ENCODE measurements at regions not wholly inside any gene's neighbourhood (a gene's known extent, or its start where the extent isn't known, plus 50 kb on each side); places are given as distances from the start of the nearest gene placed in this dataset.

- Mint-ChIP-seq H3K36me3 (ENCODE audit: low read depth) (peaks cover 12% of the 10 kb centered on the region), H3K4me3 (no peak overlapping the region), H3K27ac (no peak overlapping the region), H3K9me3 (peaks cover 19% of the 10 kb centered on the region), H3K27me3 (ENCODE audit: insufficient read depth) (no peaks in the 10 kb centered on the region), H3K4me1 (peaks cover 12% of the 10 kb centered on the region)
- Histone ChIP-seq H3K27ac (ENCODE audit: low read depth, low read length) (no peak overlapping the region), H3K27me3 (ENCODE audit: control insufficient read depth, insufficient read depth, low read length, poor library complexity, severe bottlenecking) (no peaks in the 10 kb centered on the region), H3K4me3 (ENCODE audit: low read length) (no peak overlapping the region), H3K4me1 (ENCODE audit: control insufficient read depth, insufficient read depth, low read length) (peaks cover 3% of the 10 kb centered on the region), H3K9ac (ENCODE audit: extremely low read depth, low read length, poor library complexity, severe bottlenecking) (no peak overlapping the region), H3K36me3 (ENCODE audit: control insufficient read depth, insufficient read depth, low read length) (peaks cover 6% of the 10 kb centered on the region), H3K9me3 (ENCODE audit: control insufficient read depth, low read length) (peaks cover 26% of the 10 kb centered on the region)
- 93% methylated on average over 3 of the region's 3 CpGs; no CpG with 5 or more reads in 1 of the 2 experiments for WGBS, 2 experiments (ENCODE audit: insufficient coverage in 1 of 2, insufficient read length in 1 of 2)
- DNase-seq = no peak
- no peak for TF ChIP-seq CTCF (conservative IDR thresholded peaks at IDR 0.05)
Measured at GRCh38 chr5:24103451-24104023, 541.2 kb downstream of the CDH10 start.

- TF ChIP-seq CTCF (conservative IDR thresholded peaks at IDR 0.05) = peak; percentile 77
- 38 to 61% methylated on average over 1 of the region's 3 CpGs for WGBS, 2 experiments (ENCODE audit: insufficient coverage in 1 of 2, insufficient read length in 1 of 2)
- H3K4me1 Mint-ChIP-seq = peaks cover 14% of the 10 kb centered on the region
Measured at GRCh38 chr5:24110004-24110615, 534.7 kb downstream of the CDH10 start.

GRCh38 chr5:24112420-24112819 lies 532.4 kb downstream of the CDH10 start:
- WGBS, 2 experiments (ENCODE audit: insufficient coverage in 1 of 2, insufficient read length in 1 of 2) = 84% methylated on average over 2 of the region's 2 CpGs; no CpG with 5 or more reads in 1 of the 2 experiments
- no peak for DNase-seq
- TF ChIP-seq CTCF (conservative IDR thresholded peaks at IDR 0.05) = no peak

More at GRCh38 chr5:24110004-24110615, 534.7 kb downstream of the CDH10 start:
- peaks cover 3% of the 10 kb centered on the region for H3K36me3 Mint-ChIP-seq (ENCODE audit: low read depth)
- no peak overlapping the region for H3K27ac ChIP-seq (ENCODE audit: low read depth, low read length)
- no peak overlapping the region for H3K27ac Mint-ChIP-seq
- peaks cover 10% of the 10 kb centered on the region for H3K9me3 Mint-ChIP-seq
- no peak for DNase-seq
- no peaks in the 10 kb centered on the region for H3K27me3 ChIP-seq (ENCODE audit: control insufficient read depth, insufficient read depth, low read length, poor library complexity, severe bottlenecking)
- H3K4me3 ChIP-seq (ENCODE audit: low read length) = no peak overlapping the region
- peaks cover 3% of the 10 kb centered on the region for H3K4me1 ChIP-seq (ENCODE audit: control insufficient read depth, insufficient read depth, low read length)
- H3K4me3 Mint-ChIP-seq = no peak overlapping the region
- H3K36me3 ChIP-seq (ENCODE audit: control insufficient read depth, insufficient read depth, low read length) = peaks cover 3% of the 10 kb centered on the region
- peaks cover 10% of the 10 kb centered on the region for H3K9me3 ChIP-seq (ENCODE audit: control insufficient read depth, low read length)
- no peaks in the 10 kb centered on the region for H3K27me3 Mint-ChIP-seq (ENCODE audit: insufficient read depth)
- no peak overlapping the region for H3K9ac ChIP-seq (ENCODE audit: extremely low read depth, low read length, poor library complexity, severe bottlenecking)

More at GRCh38 chr5:24112420-24112819, 532.4 kb downstream of the CDH10 start:
- peaks cover 4% of the 10 kb centered on the region for H3K9me3 ChIP-seq (ENCODE audit: control insufficient read depth, low read length)
- peaks cover 11% of the 10 kb centered on the region for H3K4me1 Mint-ChIP-seq
- H3K4me1 ChIP-seq (ENCODE audit: control insufficient read depth, insufficient read depth, low read length) = no peaks in the 10 kb centered on the region
- no peak overlapping the region for H3K9ac ChIP-seq (ENCODE audit: extremely low read depth, low read length, poor library complexity, severe bottlenecking)
- peaks cover 8% of the 10 kb centered on the region for H3K9me3 Mint-ChIP-seq
- no peaks in the 10 kb centered on the region for H3K36me3 Mint-ChIP-seq (ENCODE audit: low read depth)
- no peak overlapping the region for H3K4me3 Mint-ChIP-seq
- H3K27me3 Mint-ChIP-seq (ENCODE audit: insufficient read depth) = no peaks in the 10 kb centered on the region
- no peak overlapping the region for H3K27ac Mint-ChIP-seq
- H3K27ac ChIP-seq (ENCODE audit: low read depth, low read length) = no peak overlapping the region
- H3K36me3 ChIP-seq (ENCODE audit: control insufficient read depth, insufficient read depth, low read length) = no peaks in the 10 kb centered on the region
- no peaks in the 10 kb centered on the region for H3K27me3 ChIP-seq (ENCODE audit: control insufficient read depth, insufficient read depth, low read length, poor library complexity, severe bottlenecking)
- H3K4me3 ChIP-seq (ENCODE audit: low read length) = no peak overlapping the region

Data from endodermal cell (in vitro differentiated cells).